ENCODE measurements at regions not wholly inside any gene's neighbourhood (a gene's known extent, or its start where the extent isn't known, plus 50 kb on each side); places are given as distances from the start of the nearest gene placed in this dataset.

DNA sequence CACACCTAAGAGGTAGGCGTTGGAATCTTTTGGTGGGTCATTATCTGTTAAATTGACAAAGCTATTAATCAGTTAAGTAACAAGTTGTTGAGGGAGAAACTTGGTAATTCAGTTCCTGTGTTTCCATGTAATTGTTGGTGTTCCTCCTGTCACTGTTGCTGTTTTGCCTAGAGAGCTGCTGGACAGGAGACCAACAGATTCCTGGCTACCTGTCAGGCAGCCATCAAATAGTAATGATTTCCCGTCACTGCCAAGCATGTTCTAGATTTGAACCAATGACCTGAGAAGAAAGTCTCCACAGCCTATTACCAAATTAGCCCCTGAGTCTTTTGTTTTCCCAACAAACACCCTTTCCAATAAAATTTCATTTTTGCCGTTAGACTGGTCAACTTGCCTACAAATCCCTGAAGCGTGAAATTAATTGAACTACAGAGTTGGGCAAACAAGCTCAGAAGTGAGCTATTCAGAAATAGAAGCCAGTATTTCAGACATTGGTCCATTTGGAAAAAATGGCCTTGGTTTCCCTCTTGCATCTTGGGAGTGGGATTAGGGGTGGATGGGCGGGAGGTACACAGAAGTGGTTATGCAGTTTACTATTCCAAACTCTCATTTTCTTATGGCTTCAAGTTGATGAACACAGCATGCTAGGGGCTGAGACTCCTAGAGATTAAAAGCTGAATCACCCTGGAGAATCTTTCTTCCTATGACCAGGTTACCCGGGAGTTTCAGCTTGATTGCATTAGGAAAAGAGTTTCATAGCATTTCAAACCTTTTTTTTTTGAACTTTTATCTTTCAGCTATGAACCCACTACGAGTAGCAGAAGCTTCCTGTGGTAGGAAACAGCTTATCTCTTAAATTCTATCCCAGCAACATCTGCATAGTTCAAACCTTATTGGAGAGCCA is 262.8 kb upstream of the MAF start:
- 78 to 85% methylated on average over 7 of the region's 7 CpGs for WGBS, 2 donors
- DNase-seq: no peak
- Histone ChIP-seq H3K27ac (no peak overlapping the region), H3K4me3 (no peak overlapping the region), H3K4me1 (no peaks in the 10 kb centered on the region), H3K27me3 (no peaks in the 10 kb centered on the region), H3K9me3 (no peaks in the 10 kb centered on the region), H3K36me3 (no peaks in the 10 kb centered on the region)
- intact Hi-C loops (cut with DNase I): no loop called here
- no peak for TF ChIP-seq POLR2AphosphoS5 (IDR thresholded peaks at IDR 0.05)
- no peak for TF ChIP-seq EP300 (IDR thresholded peaks at IDR 0.05)
- TF ChIP-seq CTCF (IDR thresholded peaks at IDR 0.05): no peak
- no peak for TF ChIP-seq POLR2A (IDR thresholded peaks at IDR 0.05)

GRCh38 chr16:79862601-79863000 is 262.1 kb upstream of the MAF start:
- intact Hi-C loops (cut with DNase I): no loop called here
- no peaks in the 10 kb centered on the region for H3K4me1 ChIP-seq
- no peak overlapping the region for H3K4me3 ChIP-seq
- H3K27ac ChIP-seq: no peak overlapping the region
- no peak for TF ChIP-seq POLR2AphosphoS5 (IDR thresholded peaks at IDR 0.05)
- no peak for TF ChIP-seq POLR2A (IDR thresholded peaks at IDR 0.05)
- no peak for TF ChIP-seq CTCF (IDR thresholded peaks at IDR 0.05)
- TF ChIP-seq EP300 (IDR thresholded peaks at IDR 0.05): no peak
- no peak for DNase-seq
- H3K36me3 ChIP-seq: no peaks in the 10 kb centered on the region
- no peaks in the 10 kb centered on the region for H3K9me3 ChIP-seq
- H3K27me3 ChIP-seq: no peaks in the 10 kb centered on the region
- 95 to 96% methylated on average over 7 of the region's 7 CpGs for WGBS, 2 donors

- Histone ChIP-seq H3K4me3 (no peak overlapping the region), H3K4me1 (no peaks in the 10 kb centered on the region), H3K27ac (no peak overlapping the region), H3K36me3 (no peaks in the 10 kb centered on the region), H3K9me3 (peaks cover 0 to 4% (median 2%) of the 10 kb centered on the region in 4 donors), H3K27me3 (no peaks in the 10 kb centered on the region)
- intact Hi-C loops (cut with DNase I): no loop called here
- no peak for TF ChIP-seq EP300 (IDR thresholded peaks at IDR 0.05)
- no peak for TF ChIP-seq POLR2A (IDR thresholded peaks at IDR 0.05)
- TF ChIP-seq CTCF (IDR thresholded peaks at IDR 0.05): no peak
- no peak for TF ChIP-seq POLR2AphosphoS5 (IDR thresholded peaks at IDR 0.05)
- 89 to 90% methylated on average over 12 of the region's 12 CpGs for WGBS, 2 donors
- no peak for DNase-seq
Observed at GRCh38 chr16:79856581-79856980, 256.0 kb upstream of the MAF start.

GRCh38 chr16:79850348-79850747 is 249.8 kb upstream of the MAF start:
- Histone ChIP-seq H3K27me3 (no peaks in the 10 kb centered on the region), H3K4me3 (no peak overlapping the region), H3K27ac (peak overlapping the region in 3 of 4 donors; percentile 16 to 52 (median 17)), H3K36me3 (no peaks in the 10 kb centered on the region), H3K4me1 (peaks cover 0 to 37% (median 35%) of the 10 kb centered on the region in 4 donors), H3K9me3 (no peaks in the 10 kb centered on the region)
- WGBS, 2 donors: 22 to 58% methylated on average over 3 of the region's 3 CpGs
- DNase-seq: peak; percentile 88
- intact Hi-C loops (cut with DNase I): no loop called here
- no peak for TF ChIP-seq POLR2A (IDR thresholded peaks at IDR 0.05)
- TF ChIP-seq EP300 (IDR thresholded peaks at IDR 0.05): peak in 2 of 4 donors; percentile 35 to 62
- TF ChIP-seq POLR2AphosphoS5 (IDR thresholded peaks at IDR 0.05): peak; percentile 46 to 85 (median 80)
- TF ChIP-seq CTCF (IDR thresholded peaks at IDR 0.05): no peak
